Left colon (tissue), 2 donors: ENCODE measurements at regions not wholly inside any gene's neighbourhood (a gene's known extent, or its start where the extent isn't known, plus 50 kb on each side); places are given as distances from the start of the nearest gene placed in this dataset.
"Not testable (repeated sequence)": the region's sequence is repeated elsewhere in the genome, so short reads cannot be mapped to it uniquely, and the experiment has no call there.

Experiments used
- ATAC-seq: fragments of 200-7000 bp; cut with Tn5 transposase; one replicate; pipeline ENCODE4 v1.9.1; 2020; ENCODE audit warnings: mild to moderate bottlenecking, moderate library complexity
- DNase-seq, 2 donors: peaks; one replicate each; pipeline ENCODE4 v3.0.0-alpha.2; 2020
- intact Hi-C, 2 donors: fragments of 100-400 bp; cut with DNase I in 1 of 2; cut with micrococcal nuclease in 1 of 2; formaldehyde crosslinking; loops; one replicate each; pipeline versions ENCODE4 v1.11.2 to v1.14.0; 2022; cut with DNase I, micrococcal nuclease
- donor health status: DM: no; HTN: no; CAD: no.
- donor health status: DM: yes; HTN: yes; CAD: no.

- ATAC-seq (no peak), DNase-seq (no peak)
- intact Hi-C loops = no loop called here
These were observed 114.8 kb upstream of the MAP9 start for GRCh38 chr4:155491336-155492120.

- DNase-seq (no peak), ATAC-seq (no peak)
- intact Hi-C loops = no loop called here
These were observed 112.5 kb upstream of the MAP9 start for GRCh38 chr4:155489271-155489670.

GRCh38 chr4:155488691-155489090, 111.9 kb upstream of the MAP9 start:
- DNase-seq = no peak
- no peak for ATAC-seq
- intact Hi-C loops = no loop called here

- no peak for DNase-seq
- no peak for ATAC-seq
- intact Hi-C loops = no loop called here
These were observed 110.4 kb upstream of the MAP9 start for GRCh38 chr4:155487210-155487609.

- no peak for DNase-seq
- no peak for ATAC-seq
- intact Hi-C loops = no loop called here
These were observed 104.4 kb upstream of the MAP9 start for GRCh38 chr4:155481150-155481549.

- intact Hi-C loops = no loop called here
- ATAC-seq = no peak
These were observed 103.1 kb upstream of the MAP9 start for GRCh38 chr4:155479835-155480234.

GRCh38 chr4:155478336-155478835, 101.6 kb upstream of the MAP9 start:
- no peak for DNase-seq
- intact Hi-C loops = no loop called here
- no peak for ATAC-seq

More at GRCh38 chr4:155479835-155480234, 103.1 kb upstream of the MAP9 start:
- DNase-seq = no peak

- ATAC-seq (peak; percentile 31), DNase-seq (no peak)
These were observed 98.0 kb upstream of the MAP9 start for GRCh38 chr4:155474758-155475157.

GRCh38 chr4:155473420-155474095, 96.8 kb upstream of the MAP9 start:
- intact Hi-C loops = no loop called here
- DNase-seq = no peak
- ATAC-seq = no peak

More at GRCh38 chr4:155474758-155475157, 98.0 kb upstream of the MAP9 start:
- intact Hi-C loops = no loop called here

- ATAC-seq (no peak), DNase-seq (no peak)
- intact Hi-C loops = no loop called here
These were observed 91.5 kb upstream of the MAP9 start for GRCh38 chr4:155468282-155468681.

- ATAC-seq (no peak), DNase-seq (no peak)
- intact Hi-C loops = no loop called here
These were observed 73.9 kb upstream of the MAP9 start for GRCh38 chr4:155450676-155451075.

- ATAC-seq (no peak), DNase-seq (no peak)
- intact Hi-C loops = no loop called here
These were observed 68.5 kb upstream of the MAP9 start for GRCh38 chr4:155445306-155445705.

GRCh38 chr4:155444721-155445120, 68.0 kb upstream of the MAP9 start:
- ATAC-seq = no peak
- intact Hi-C loops = loop anchor here in 1 of 2 donors (5.0 kb wide), 1 partner anchor 343 kb away; no protein-coding TSS in a partner anchor
- DNase-seq = no peak

- DNase-seq = peak; percentile 39 to 76
- intact Hi-C loops = loop anchor here in 1 of 2 donors (5.0 kb wide), 1 partner anchor 345 kb away; no protein-coding TSS in a partner anchor
- ATAC-seq = peak; percentile 67
These were observed 65.7 kb upstream of the MAP9 start for GRCh38 chr4:155442267-155443105.

GRCh38 chr4:155441475-155441874, 64.7 kb upstream of the MAP9 start:
- intact Hi-C loops = loop anchor here in 1 of 2 donors (5.0 kb wide), 1 partner anchor 346 kb away; no protein-coding TSS in a partner anchor
- ATAC-seq (no peak), DNase-seq (no peak)

GRCh38 chr4:155439760-155440159, 63.0 kb upstream of the MAP9 start:
- ATAC-seq, DNase-seq: not testable (repeated sequence)
- intact Hi-C loops = loop anchor here in 1 of 2 donors (5.0 kb wide), 1 partner anchor 348 kb away; no protein-coding TSS in a partner anchor

GRCh38 chr4:155434904-155435303, 58.1 kb upstream of the MAP9 start:
- intact Hi-C loops = no loop called here
- no peak for ATAC-seq
- DNase-seq = no peak

- DNase-seq (no peak), ATAC-seq (no peak)
- intact Hi-C loops = no loop called here
These were observed 57.6 kb upstream of the MAP9 start for GRCh38 chr4:155434366-155434765.
